PC-9 (cell line): ENCODE measurements at regions not wholly inside any gene's neighbourhood (a gene's known extent, or its start where the extent isn't known, plus 50 kb on each side); places are given as distances from the start of the nearest gene placed in this dataset.

Experiments used
- BruUV-seq: library from RNA; stranded (reverse); fragments of 400-500 nt; replicated peaks from 2 replicates; lab custom pipeline; 2021; lab: Mats Ljungman, UMichigan
- CTCF ChIA-PET: fragments of 300-600 bp; sonication (Branson Sonifier 250); formaldehyde crosslinking; loops from one replicate; lab custom pipeline; 2022; ENCODE audit warnings: antibody characterized with exemption; lab: Charles Lee
- POLR2A ChIA-PET: fragments of 300-600 bp; sonication (Branson Sonifier 250); formaldehyde crosslinking; loops from one replicate; lab custom pipeline; 2022; ENCODE audit warnings: antibody characterized with exemption; ENCODE audit not compliant: unreplicated experiment; lab: Charles Lee
- DNase-seq, 2 experiments: peaks; one replicate each; pipeline versions ENCODE4 v3.0.0 to v3.0.0-alpha.2; 2015 to 2022; ENCODE audit warnings: mixed read lengths in 1 of 2
- H2AFZ ChIP-seq: fragments of 200-600 bp; sonication (generic); 2 replicates; pipeline ENCODE4 v1.8.1; 2017; ENCODE audit warnings: antibody characterized with exemption
- H3F3A ChIP-seq: fragments of 200-600 bp; sonication (generic); 2 replicates; pipeline ENCODE4 v1.8.1; 2017; ENCODE audit warnings: antibody characterized with exemption, mild to moderate bottlenecking, low read depth; ENCODE audit not compliant: insufficient read depth
- H3K27ac ChIP-seq: fragments of 200-600 bp; sonication (generic); 2 replicates; pipeline ENCODE4 v1.6.1; 2016; ENCODE audit warnings: mixed run types
- H3K27me3 ChIP-seq: fragments of 200-600 bp; sonication (generic); 2 replicates; pipeline ENCODE4 v1.6.1; 2016; ENCODE audit warnings: low read depth, mixed run types; ENCODE audit not compliant: insufficient read depth
- H3K36me3 ChIP-seq: fragments of 200-600 bp; sonication (generic); 2 replicates; pipeline ENCODE4 v1.6.1; 2016; ENCODE audit warnings: low read depth, mixed run types
- H3K4me1 ChIP-seq: fragments of 200-600 bp; sonication (generic); replicated peaks from 2 replicates; pipeline ENCODE4 v1.6.1; 2016; ENCODE audit warnings: mixed run types; ENCODE audit not compliant: insufficient read depth
- H3K4me2 ChIP-seq: fragments of 200-600 bp; sonication (generic); 2 replicates; pipeline ENCODE4 v1.6.1; 2017; ENCODE audit warnings: mixed run types
- H3K4me3 ChIP-seq: fragments of 200-600 bp; sonication (generic); 2 replicates; pipeline ENCODE4 v1.6.1; 2016; ENCODE audit warnings: mixed run types
- H3K79me2 ChIP-seq: fragments of 200-600 bp; sonication (generic); 2 replicates; pipeline ENCODE4 v1.6.1; 2017; ENCODE audit warnings: low read depth, mixed run types
- H3K9me2 ChIP-seq: fragments of 200-600 bp; sonication (generic); 2 replicates; pipeline ENCODE4 v1.8.1; 2017; ENCODE audit warnings: mild to moderate bottlenecking; ENCODE audit not compliant: insufficient read depth
- H3K9me3 ChIP-seq: fragments of 200-600 bp; sonication (generic); 2 replicates; pipeline ENCODE4 v1.8.1; 2016; ENCODE audit warnings: low read depth; ENCODE audit not compliant: insufficient read depth
- H4K20me1 ChIP-seq: fragments of 200-600 bp; sonication (generic); 2 replicates; pipeline ENCODE4 v1.8.1; 2017; ENCODE audit not compliant: insufficient read depth
- CTCF ChIP-seq: fragments of 200-600 bp; sonication (generic); conservative IDR thresholded peaks from 2 replicates; pipeline ENCODE4 v1.6.1; 2017; ENCODE audit warnings: mixed run types, antibody characterized with exemption, mild to moderate bottlenecking, moderate library complexity
- EZH2 ChIP-seq: fragments of 200-600 bp; sonication (generic); IDR thresholded peaks from 2 replicates; pipeline ENCODE4 v1.8.0; 2017; ENCODE audit warnings: antibody characterized with exemption, low read depth
- intact Hi-C: fragments of 100-400 bp; cut with micrococcal nuclease; formaldehyde crosslinking; loops from one replicate; pipeline ENCODE4 v1.10.0; 2022; ENCODE audit not compliant: unreplicated experiment

- H3K36me3 ChIP-seq, result no peaks in the 10 kb centered on the region
- CTCF ChIA-PET, result no interaction called here
- BruUV-seq, result no TSS peak
- POLR2A ChIA-PET, result interaction anchor here (0.5 to 0.6 kb wide), 2 partner anchors 133 to 186 kb away, joined by 3 to 4 read pairs; no protein-coding TSS in a partner anchor
- H3K4me2 ChIP-seq, result no peak overlapping the region
- H2AFZ ChIP-seq, result no peak overlapping the region
- H3K9me2 ChIP-seq, result no peaks in the 10 kb centered on the region
- no peak overlapping the region for H3K27ac ChIP-seq
- H3K79me2 ChIP-seq, result peaks cover 31% of the 10 kb centered on the region
- H3K4me3 ChIP-seq, result no peak overlapping the region
- H3K27me3 ChIP-seq, result no peaks in the 10 kb centered on the region
- DNase-seq, result no peak
- peaks cover 11% of the 10 kb centered on the region; the same call in 1 of the 2 replicates for H3F3A ChIP-seq
- intact Hi-C loops, result no loop called here
- H3K9me3 ChIP-seq, result no peaks in the 10 kb centered on the region
- peaks cover 19% of the 10 kb centered on the region; the same call in 1 of the 2 replicates for H3K4me1 ChIP-seq
- TF ChIP-seq CTCF (no peak), EZH2 (no peak)
- H4K20me1 ChIP-seq, result no peaks in the 10 kb centered on the region
Measured at GRCh38 chr18:23320709-23321236, 132.3 kb upstream of the RIOK3 start.

GRCh38 chr18:23321996-23322395 lies 131.1 kb upstream of the RIOK3 start:
- no peaks in the 10 kb centered on the region for H3K9me2 ChIP-seq
- ChIA-PET CTCF (no interaction called here), POLR2A (no interaction called here)
- peaks cover 32% of the 10 kb centered on the region for H3K79me2 ChIP-seq
- no peak overlapping the region for H3K27ac ChIP-seq
- no TSS peak for BruUV-seq
- H3K4me3 ChIP-seq, result no peak overlapping the region
- no peak for DNase-seq
- H3K36me3 ChIP-seq, result no peaks in the 10 kb centered on the region
- H3K27me3 ChIP-seq, result no peaks in the 10 kb centered on the region
- H4K20me1 ChIP-seq, result no peaks in the 10 kb centered on the region
- peaks cover 11% of the 10 kb centered on the region; the same call in 1 of the 2 replicates for H3F3A ChIP-seq
- H3K4me2 ChIP-seq, result no peak overlapping the region
- H3K4me1 ChIP-seq, result peaks cover 19% of the 10 kb centered on the region; the same call in 1 of the 2 replicates
- no peaks in the 10 kb centered on the region for H3K9me3 ChIP-seq
- intact Hi-C loops, result no loop called here
- H2AFZ ChIP-seq, result no peak overlapping the region
- TF ChIP-seq CTCF, result no peak
- no peak for TF ChIP-seq EZH2

DNA sequence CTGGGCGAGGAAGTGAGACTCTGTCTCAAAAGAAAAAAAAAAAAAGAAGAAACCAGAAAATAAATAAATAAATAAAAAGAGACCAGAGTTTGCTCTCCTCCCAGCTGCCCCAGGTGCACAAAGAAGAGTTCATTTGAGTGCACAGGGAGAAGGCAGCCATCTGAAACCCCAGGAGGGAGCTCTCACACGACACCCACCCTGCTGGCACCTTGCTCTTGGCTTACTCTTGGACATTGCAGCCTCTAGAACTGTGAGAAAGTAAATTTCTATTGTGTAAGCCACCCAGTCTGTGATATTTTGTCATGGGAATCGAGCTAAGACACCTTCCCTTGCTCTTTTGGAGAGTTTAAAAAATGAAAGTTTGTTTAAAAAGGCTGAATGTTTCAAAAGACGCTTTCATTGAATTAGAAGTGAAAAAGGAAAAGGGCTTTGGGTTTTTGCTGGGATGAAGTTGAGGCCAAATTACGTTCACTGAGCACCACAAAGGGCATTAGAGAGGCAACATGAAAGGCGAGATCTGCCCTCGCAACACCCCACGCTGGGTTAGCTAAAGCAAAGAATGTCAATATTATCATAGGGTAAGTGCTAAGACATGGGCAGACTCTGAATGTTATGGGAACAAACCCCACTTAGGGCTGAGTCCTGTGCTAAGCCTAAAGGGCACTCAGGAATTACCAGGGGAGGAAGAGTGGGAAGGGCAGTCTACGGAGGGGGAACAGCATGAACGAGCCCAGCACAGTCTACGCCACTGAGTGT lies 128.9 kb upstream of the RIOK3 start:
- peaks cover under 1% of the 10 kb centered on the region; the same call in 1 of the 2 replicates for H3F3A ChIP-seq
- no peak overlapping the region for H3K27ac ChIP-seq
- H3K27me3 ChIP-seq, result no peaks in the 10 kb centered on the region
- ChIA-PET CTCF (no interaction called here), POLR2A (no interaction called here)
- H3K4me3 ChIP-seq, result no peak overlapping the region
- no peak for DNase-seq
- peaks cover 36% of the 10 kb centered on the region for H3K79me2 ChIP-seq
- H3K36me3 ChIP-seq, result no peaks in the 10 kb centered on the region
- H3K4me2 ChIP-seq, result no peak overlapping the region
- H3K9me3 ChIP-seq, result no peaks in the 10 kb centered on the region
- intact Hi-C loops, result no loop called here
- H4K20me1 ChIP-seq, result no peaks in the 10 kb centered on the region
- no peak overlapping the region for H2AFZ ChIP-seq
- TF ChIP-seq CTCF, result no peak
- TF ChIP-seq EZH2, result no peak
- H3K9me2 ChIP-seq, result no peaks in the 10 kb centered on the region
- no peaks in the 10 kb centered on the region for H3K4me1 ChIP-seq
- no TSS peak for BruUV-seq
